Duodenal mucosa (tissue), 2 donors: ENCODE measurements at regions not wholly inside any gene's neighbourhood (a gene's known extent, or its start where the extent isn't known, plus 50 kb on each side); places are given as distances from the start of the nearest gene placed in this dataset.

Source experiments
- H3K27ac ChIP-seq: one replicate; pipeline ENCODE4 v1.7.0; 2013; ENCODE audit warnings: low read depth, low read length
- H3K27me3 ChIP-seq, 2 donors: one replicate each; pipeline ENCODE4 v1.7.0; 2013; ENCODE audit warnings: low read length in 2 of 2, control low read depth in 1 of 2; ENCODE audit not compliant: insufficient read depth in 2 of 2, control insufficient read depth in 1 of 2
- H3K36me3 ChIP-seq, 2 donors: one replicate each; pipeline ENCODE4 v1.7.0; 2013; ENCODE audit warnings: low read length in 2 of 2, control low read depth in 1 of 2; ENCODE audit not compliant: insufficient read depth in 2 of 2, control insufficient read depth in 1 of 2
- H3K4me1 ChIP-seq, 2 donors: one replicate each; pipeline ENCODE4 v1.7.0; 2013; ENCODE audit warnings: low read length in 2 of 2, control low read depth in 1 of 2; ENCODE audit not compliant: insufficient read depth in 2 of 2, control insufficient read depth in 1 of 2
- H3K4me3 ChIP-seq, 2 donors: one replicate each; pipeline ENCODE4 v1.7.0; 2013; ENCODE audit warnings: low read length in 2 of 2, low read depth in 1 of 2
- H3K9ac ChIP-seq, 2 donors: one replicate each; pipeline ENCODE4 v1.7.0; 2013; ENCODE audit warnings: low read length in 2 of 2, low read depth in 1 of 2
- H3K9me3 ChIP-seq, 2 donors: one replicate each; pipeline ENCODE4 v1.7.0; 2013; ENCODE audit warnings: low read length in 2 of 2, control low read depth in 1 of 2; ENCODE audit not compliant: control insufficient read depth in 1 of 2

DNA sequence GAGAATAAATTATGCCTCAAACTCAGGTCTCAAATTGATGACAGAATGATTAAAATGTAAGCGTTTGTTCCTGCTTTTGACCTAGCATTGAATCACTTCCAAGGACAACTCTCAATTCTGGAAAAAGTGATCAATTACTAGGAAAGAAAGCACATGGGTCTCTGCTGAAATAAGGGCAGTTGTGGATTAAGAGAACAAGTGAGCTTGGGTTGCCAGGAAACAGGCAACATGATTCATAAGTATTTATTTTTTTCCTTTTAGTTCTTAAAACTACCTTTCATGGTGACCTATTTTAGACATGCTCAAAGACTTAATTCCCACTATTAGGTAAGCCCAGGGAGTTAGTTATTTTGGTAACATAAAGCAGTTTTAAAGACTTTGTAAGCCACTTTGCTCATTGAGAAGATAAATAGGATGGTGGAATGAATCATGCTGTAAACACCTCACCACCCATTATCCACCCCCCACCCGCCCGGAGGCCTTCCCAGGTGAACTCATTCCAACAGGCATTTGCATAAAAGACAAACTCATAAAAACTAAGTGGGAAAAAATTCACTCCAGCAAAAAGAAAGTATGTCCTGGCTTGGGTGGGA lies 728.3 kb downstream of the SORCS1 start:
- Histone ChIP-seq H3K4me1 (no peaks in the 10 kb centered on the region), H3K36me3 (no peaks in the 10 kb centered on the region), H3K27ac (no peak overlapping the region), H3K9ac (no peak overlapping the region), H3K27me3 (no peaks in the 10 kb centered on the region), H3K9me3 (no peaks in the 10 kb centered on the region), H3K4me3 (no peak overlapping the region)

DNA sequence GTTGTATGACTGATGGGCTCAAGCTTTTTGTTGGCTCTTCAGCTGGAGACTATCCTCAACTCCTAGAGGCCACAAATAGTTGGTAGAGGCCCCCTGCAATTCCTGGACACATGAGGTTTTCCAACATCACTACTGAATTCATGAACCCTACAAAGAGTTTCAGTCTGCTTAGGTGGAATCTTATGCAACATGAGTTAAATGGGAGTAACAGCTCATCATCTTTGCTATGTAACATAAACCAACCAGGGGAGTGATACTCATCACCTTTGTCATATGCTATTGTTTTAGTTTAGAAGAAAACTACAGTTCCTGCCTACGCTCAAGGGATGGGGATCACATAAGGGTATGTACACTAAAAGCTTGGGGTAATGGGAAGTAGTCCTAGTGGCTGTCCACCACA lies 729.4 kb downstream of the SORCS1 start:
- Histone ChIP-seq H3K4me3 (no peak overlapping the region), H3K9ac (no peak overlapping the region), H3K27ac (no peak overlapping the region), H3K4me1 (no peaks in the 10 kb centered on the region), H3K36me3 (no peaks in the 10 kb centered on the region), H3K27me3 (no peaks in the 10 kb centered on the region), H3K9me3 (no peaks in the 10 kb centered on the region)

DNA sequence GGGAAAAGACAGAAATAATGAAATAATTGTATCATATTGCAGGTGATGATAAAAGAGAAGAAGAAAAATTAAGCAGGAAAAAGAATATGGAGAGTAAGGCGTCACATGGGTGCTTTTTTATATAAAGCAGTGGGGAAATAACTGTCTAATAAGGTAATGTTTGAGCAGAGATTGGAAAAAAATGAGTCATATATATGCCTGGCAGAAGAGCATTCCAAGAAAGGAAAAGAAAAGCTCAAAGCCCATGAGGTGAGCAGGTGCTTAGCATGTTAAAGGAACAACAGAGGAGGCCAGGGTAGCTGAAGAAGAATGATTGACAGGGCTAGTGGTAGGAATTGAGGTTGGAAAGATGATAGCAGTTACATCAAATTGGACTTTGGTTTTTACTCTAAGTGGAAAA lies 739.5 kb downstream of the SORCS1 start:
- Histone ChIP-seq H3K4me3 (no peak overlapping the region), H3K9ac (no peak overlapping the region), H3K27me3 (no peaks in the 10 kb centered on the region), H3K9me3 (no peaks in the 10 kb centered on the region), H3K36me3 (no peaks in the 10 kb centered on the region), H3K27ac (no peak overlapping the region), H3K4me1 (no peaks in the 10 kb centered on the region)

DNA sequence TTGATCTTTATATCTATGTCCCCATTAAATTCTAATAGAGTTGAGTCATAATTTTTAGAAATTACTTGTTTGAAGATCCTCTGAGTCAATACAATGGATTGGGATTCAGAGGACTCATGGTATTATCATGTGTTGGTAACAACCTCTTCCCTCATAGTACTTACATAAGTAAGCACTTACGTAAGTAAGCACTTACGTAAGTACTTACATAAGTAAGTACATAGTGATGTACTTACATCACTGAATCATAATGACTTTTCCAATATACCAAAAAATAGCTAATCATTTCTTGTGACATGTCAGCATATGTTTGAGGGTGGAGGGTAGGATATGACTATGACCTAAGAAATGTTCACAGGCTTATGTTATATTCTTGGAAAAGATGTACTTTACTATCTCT lies 740.5 kb downstream of the SORCS1 start:
- Histone ChIP-seq H3K27me3 (no peaks in the 10 kb centered on the region), H3K4me1 (no peaks in the 10 kb centered on the region), H3K27ac (no peak overlapping the region), H3K4me3 (no peak overlapping the region), H3K36me3 (no peaks in the 10 kb centered on the region), H3K9ac (no peak overlapping the region), H3K9me3 (no peaks in the 10 kb centered on the region)

DNA sequence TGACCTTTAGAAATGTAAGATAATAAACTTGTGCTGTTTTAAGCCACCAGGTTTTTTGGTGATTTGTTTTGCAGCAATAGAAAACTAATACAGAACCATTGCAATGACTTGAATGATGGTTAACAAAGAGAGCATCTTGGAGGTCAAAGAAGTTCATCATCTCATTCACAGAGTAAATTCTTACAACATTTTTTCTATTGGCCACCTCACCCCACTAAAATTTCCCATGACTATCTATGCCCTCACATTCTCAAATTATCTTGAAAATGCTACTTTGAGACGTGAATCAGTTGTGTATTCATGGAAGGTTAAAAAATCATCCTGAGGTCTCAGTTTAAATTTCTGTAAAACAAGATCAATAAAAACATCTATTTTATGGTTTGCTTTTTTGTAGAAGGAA lies 754.2 kb downstream of the SORCS1 start:
- H3K4me1 ChIP-seq, result no peaks in the 10 kb centered on the region
- H3K9me3 ChIP-seq, result no peaks in the 10 kb centered on the region
- no peak overlapping the region for H3K9ac ChIP-seq
- H3K4me3 ChIP-seq, result no peak overlapping the region
- H3K27me3 ChIP-seq, result no peaks in the 10 kb centered on the region
- H3K27ac ChIP-seq, result no peak overlapping the region
- H3K36me3 ChIP-seq, result no peaks in the 10 kb centered on the region

DNA sequence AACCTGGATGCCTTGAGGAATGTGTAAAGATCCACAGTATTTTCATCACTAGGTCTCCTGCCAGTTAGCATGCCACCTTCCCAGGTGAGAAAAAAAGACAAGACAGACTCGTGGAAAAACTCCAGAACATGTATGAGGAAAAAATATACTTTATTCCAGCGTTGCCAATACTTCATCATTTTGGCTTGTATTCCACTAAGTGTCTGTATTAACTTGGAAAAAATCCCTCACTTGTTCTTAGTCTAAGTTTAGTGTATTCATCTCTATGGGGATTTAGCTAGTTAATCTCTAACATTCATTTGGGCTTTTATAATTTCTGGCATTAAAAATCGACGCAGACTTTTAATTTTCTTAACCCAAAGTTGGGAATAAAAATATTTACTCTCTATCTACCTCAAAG lies 759.4 kb downstream of the SORCS1 start:
- H3K4me1 ChIP-seq, result no peaks in the 10 kb centered on the region
- no peak overlapping the region for H3K4me3 ChIP-seq
- no peaks in the 10 kb centered on the region for H3K27me3 ChIP-seq
- no peak overlapping the region for H3K27ac ChIP-seq
- no peaks in the 10 kb centered on the region for H3K36me3 ChIP-seq
- no peak overlapping the region for H3K9ac ChIP-seq
- H3K9me3 ChIP-seq, result no peaks in the 10 kb centered on the region

DNA sequence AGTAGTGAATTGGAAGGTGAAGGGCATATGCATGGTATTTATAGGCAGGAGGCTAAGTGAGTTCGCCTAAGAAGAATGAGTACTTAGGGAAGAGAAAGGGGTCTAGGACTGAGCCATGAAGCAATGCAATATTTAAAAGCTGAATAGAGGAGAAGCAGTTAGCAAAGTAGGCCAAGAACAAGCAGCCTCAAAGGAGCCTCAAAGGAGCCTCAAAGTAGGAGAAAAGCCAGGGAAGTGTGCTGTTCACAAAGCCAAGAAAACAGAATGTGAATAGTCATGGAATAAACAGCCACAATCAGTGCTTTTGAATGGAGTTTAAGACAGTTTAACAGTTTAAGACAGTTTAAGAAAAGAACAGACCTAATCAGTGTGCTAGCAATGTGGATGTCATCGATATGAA lies 762.0 kb downstream of the SORCS1 start:
- no peak overlapping the region for H3K9ac ChIP-seq
- H3K9me3 ChIP-seq, result no peaks in the 10 kb centered on the region
- no peak overlapping the region for H3K27ac ChIP-seq
- H3K36me3 ChIP-seq, result no peaks in the 10 kb centered on the region
- H3K4me1 ChIP-seq, result no peaks in the 10 kb centered on the region
- no peaks in the 10 kb centered on the region for H3K27me3 ChIP-seq
- no peak overlapping the region for H3K4me3 ChIP-seq

DNA sequence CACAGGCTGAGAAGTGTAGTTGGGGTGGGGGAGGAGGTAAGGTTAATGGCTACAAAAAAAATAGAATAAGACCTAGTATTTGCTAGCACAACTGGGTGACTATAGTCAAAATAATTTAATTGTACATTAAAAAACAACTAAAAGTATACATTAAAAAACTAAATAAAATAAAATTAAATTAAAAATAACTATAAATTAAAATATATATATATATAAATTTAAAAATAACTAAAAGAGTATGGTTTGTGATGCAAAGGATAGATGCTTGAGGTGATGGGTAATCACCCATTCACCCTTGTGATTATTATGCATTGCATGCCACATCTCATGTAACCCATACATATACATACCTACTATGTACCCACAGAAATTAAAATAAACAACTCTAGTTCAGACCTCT lies 762.5 kb downstream of the SORCS1 start:
- H3K36me3 ChIP-seq, result no peaks in the 10 kb centered on the region
- H3K27me3 ChIP-seq, result no peaks in the 10 kb centered on the region
- H3K9ac ChIP-seq, result no peak overlapping the region
- H3K4me1 ChIP-seq, result no peaks in the 10 kb centered on the region
- no peak overlapping the region for H3K27ac ChIP-seq
- no peaks in the 10 kb centered on the region for H3K9me3 ChIP-seq
- no peak overlapping the region for H3K4me3 ChIP-seq

DNA sequence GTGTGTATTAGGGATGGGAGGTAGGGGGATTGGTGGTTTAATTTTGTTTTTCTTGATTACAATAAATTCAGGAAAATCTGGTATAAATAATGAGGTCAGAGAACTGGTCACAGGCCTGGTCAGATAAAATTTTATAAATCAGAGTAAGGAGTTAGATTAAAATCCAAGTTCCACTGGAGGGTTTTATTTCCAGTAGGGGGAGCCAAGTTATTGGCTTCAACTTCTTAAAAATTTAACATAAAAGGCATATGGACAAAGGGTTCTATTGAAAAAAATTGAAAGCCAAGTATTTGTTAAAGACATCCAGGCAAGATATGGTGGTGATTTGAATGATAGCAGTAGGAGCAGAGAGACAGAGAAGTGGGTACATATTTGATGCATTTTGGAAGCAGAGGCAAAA lies 763.3 kb downstream of the SORCS1 start:
- no peak overlapping the region for H3K4me3 ChIP-seq
- H3K27me3 ChIP-seq, result no peaks in the 10 kb centered on the region
- H3K27ac ChIP-seq, result no peak overlapping the region
- no peak overlapping the region for H3K9ac ChIP-seq
- H3K9me3 ChIP-seq, result no peaks in the 10 kb centered on the region
- no peaks in the 10 kb centered on the region for H3K4me1 ChIP-seq
- no peaks in the 10 kb centered on the region for H3K36me3 ChIP-seq

DNA sequence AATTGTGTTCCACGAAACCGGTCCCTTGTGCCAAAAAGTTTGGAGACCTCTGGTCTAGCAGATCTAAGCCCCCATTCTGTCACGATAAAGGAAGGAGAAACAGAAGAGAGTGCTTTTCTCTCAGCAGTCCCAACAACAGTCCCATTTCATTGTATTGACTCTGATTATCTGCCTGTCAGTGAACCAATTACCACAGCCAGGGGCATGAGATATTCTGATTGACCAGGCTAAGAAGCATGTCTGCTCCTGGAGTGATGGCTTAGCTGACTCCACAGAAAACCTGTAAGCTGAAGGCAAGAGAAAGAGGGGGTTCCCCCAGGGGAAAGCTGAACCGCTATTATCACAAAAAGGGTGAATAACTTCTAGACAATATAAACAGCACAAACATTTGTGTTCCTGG lies 765.4 kb downstream of the SORCS1 start:
- no peaks in the 10 kb centered on the region for H3K4me1 ChIP-seq
- H3K9ac ChIP-seq, result no peak overlapping the region
- no peak overlapping the region for H3K27ac ChIP-seq
- no peak overlapping the region for H3K4me3 ChIP-seq
- no peaks in the 10 kb centered on the region for H3K9me3 ChIP-seq
- no peaks in the 10 kb centered on the region for H3K36me3 ChIP-seq
- no peaks in the 10 kb centered on the region for H3K27me3 ChIP-seq

DNA sequence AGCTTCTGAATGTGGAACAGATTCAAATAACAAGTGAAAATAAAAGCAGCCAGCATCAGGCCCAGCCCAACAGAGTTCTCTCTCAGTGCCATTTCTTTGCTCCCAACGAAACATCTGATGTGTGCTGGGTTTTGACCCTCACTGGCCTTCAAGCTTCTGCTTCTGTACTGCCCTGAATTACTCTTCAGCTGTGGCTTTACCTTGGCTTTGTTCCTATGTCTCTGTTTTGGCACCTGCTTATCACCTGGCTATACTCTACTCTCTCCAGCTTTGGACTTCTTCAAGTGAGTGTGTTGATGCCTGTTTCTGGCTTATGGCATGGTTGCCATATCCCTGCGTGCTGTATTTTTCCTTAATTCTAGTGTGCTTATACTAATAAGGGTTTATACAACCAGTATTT lies 768.3 kb downstream of the SORCS1 start:
- Histone ChIP-seq H3K36me3 (no peaks in the 10 kb centered on the region), H3K27me3 (no peaks in the 10 kb centered on the region), H3K9me3 (no peaks in the 10 kb centered on the region), H3K9ac (no peak overlapping the region), H3K27ac (no peak overlapping the region), H3K4me3 (no peak overlapping the region), H3K4me1 (no peaks in the 10 kb centered on the region)
